HG03575 (cell line): ENCODE measurements at regions not wholly inside any gene's neighbourhood (a gene's known extent, or its start where the extent isn't known, plus 50 kb on each side); places are given as distances from the start of the nearest gene placed in this dataset.

Experiments
- ATAC-seq: cut with Tn5 transposase; IDR thresholded peaks from one replicate; pipeline ENCODE4 v1.9.1; 2021; ENCODE audit not compliant: unreplicated experiment, insufficient number of reproducible peaks, low FRiP score; ENCODE audit errors: extremely low read depth

GRCh38 chr2:2834516-2835254 lies 503.6 kb upstream of the MYT1L start:
- no peak for ATAC-seq

- ATAC-seq: no peak
Observed at GRCh38 chr2:2834105-2834504, 503.0 kb upstream of the MYT1L start.

DNA sequence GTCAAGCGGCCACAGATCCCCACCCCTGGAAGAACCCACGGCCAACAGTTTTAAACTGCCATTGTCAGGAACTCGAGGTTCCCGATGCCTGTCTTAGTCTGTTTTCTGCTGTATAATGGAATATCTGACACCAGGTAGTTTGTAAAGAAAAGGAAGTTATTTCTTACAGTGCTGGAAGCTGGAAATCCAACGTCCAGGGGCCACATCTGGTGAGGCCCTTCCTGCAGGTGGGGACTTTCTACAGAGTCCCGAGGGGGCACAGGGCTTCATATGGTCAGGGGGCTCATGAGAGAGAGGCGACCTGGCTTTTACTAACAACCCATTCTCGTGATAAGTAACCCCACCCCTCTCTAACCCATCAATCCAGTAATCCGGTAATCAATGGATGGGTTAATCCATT lies 501.6 kb upstream of the MYT1L start:
- ATAC-seq: no peak

DNA sequence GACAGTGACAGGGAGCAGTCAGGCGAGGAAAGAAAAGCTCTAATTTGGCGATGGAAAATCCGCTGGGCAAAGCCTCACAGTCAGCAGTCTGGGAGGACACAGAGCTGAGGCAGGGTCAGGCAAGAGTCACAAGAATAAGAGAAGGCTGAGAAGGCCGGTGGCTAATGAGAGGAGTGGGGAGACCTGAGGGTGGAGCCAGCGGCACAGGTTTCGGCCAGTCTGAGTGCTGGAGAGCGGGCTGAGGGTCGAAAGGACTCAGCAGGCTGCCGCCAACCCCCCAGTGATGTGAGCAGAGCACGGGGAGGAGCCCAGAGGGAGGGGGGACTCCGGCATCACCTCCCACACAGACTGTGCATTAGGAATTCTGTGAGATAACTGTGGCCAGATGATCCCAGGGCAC lies 500.6 kb upstream of the MYT1L start:
- ATAC-seq: no peak

GRCh38 chr2:2830576-2830975 lies 499.5 kb upstream of the MYT1L start:
- ATAC-seq: no peak

DNA sequence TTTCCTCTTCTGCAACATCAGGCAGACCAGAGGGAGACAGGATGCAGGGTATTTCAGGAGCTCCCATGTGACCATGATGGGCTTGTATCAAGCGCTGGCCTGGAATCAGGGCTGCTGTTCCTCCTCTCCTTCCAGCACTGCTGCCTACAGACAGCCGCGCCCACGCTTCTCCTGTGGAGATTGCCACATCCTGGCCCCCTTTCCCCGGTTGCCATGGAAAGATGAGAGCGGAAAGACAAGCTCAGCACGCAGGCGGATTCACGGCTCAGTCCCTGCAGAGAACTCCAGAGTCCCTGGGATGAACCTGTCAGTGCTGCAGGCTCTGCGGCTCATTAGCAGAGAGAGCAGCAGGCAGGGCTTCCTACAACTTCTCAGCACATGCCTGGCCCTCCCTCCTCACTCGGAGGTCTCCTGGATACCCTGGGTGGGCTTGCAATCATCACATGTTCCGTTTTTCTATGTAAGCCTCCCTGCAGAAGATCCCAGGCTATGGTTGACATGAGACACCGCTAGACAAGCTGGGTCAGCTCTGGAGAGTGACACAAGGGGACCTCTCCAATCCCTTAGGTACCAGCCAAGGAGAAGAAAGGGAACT lies 497.8 kb upstream of the MYT1L start:
- no peak for ATAC-seq

DNA sequence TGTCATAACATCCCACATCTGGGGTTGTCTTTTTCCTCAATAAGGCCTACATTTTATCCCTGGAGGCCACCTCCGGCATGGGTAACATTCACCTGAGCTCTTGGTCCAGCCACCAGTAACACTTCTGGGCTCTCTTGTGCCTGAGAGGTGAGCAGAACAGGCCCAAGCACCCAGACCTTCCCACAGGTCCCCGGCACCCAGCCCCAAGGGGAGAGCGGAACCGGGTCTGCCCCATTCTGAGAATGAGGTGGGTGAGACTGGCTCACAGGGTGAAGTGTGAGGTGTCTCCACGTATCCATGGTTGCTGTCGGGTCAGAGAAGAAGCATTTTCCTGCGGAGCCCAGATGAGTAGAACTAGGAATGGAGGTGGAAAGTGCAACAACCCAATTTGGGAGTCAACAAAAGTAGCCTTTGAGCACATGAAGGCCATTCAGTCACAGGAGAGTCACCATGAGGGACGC lies 496.7 kb upstream of the MYT1L start:
- ATAC-seq: no peak

DNA sequence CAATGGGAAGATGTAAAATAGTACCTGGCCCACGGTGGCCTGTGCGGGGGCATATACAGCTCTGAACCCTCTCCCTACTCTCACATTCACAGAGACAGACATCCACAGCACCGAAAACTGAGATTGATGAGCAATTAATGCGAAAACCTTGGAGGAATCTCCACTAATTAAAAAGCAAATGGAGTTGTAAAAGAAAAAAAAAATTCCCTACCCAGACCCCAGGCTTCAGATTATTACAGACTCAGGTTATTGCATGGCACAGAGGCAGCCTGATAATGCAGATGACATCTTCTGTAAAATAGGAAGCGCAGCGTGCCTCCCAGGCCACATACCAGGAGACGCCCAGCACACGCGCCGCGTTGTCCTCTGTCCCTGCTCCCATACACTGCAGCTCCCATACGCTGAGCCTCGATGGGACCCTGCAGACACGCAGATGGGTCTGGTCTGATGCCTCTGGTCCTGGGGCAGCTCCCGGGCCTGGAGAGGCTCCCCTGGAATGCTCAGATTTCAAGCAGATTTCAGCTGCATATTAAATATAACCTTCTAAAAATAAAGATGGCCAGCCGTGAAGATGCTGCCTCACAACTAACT lies 496.1 kb upstream of the MYT1L start:
- ATAC-seq: no peak

DNA sequence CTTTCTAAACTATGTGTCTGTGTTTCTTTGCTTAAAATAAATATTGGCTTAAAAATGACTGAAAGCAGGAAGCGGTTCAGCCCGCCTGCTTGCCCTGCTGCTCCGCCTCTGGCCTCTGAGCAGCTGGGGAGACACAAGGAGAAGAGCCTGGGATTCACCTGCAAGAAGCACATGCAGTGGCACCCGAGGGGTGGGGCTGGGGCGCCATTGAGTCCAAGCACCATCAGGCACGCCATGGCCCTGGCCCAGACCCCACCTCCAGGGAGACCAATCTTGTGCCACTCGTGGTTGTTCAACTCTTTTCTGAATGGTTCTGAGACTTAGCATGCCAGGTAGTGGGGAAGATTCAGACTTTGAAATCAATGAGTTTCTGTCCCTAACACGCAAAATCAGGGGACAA lies 495.5 kb upstream of the MYT1L start:
- ATAC-seq: no peak

DNA sequence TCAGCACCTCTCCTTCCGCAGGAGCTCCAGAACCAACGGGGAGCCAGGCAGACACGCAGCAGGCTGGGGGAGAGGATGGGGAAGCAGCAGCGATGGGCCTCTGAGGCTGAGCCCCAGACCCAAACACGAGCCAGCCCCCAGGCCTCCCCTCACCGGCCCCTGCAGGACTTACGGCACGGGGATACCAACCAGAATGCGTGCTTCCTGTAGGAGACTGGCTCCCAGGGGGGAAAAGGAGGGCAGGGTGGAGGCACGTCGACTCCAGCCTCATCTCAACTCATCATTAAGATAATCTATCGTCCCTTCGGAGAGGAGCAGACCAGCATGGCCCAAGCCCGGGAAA lies 495.1 kb upstream of the MYT1L start:
- ATAC-seq: no peak

GRCh38 chr2:2825516-2826208 lies 494.6 kb upstream of the MYT1L start:
- ATAC-seq: no peak

GRCh38 chr2:2825062-2825461 lies 494.0 kb upstream of the MYT1L start:
- no peak for ATAC-seq

- ATAC-seq: no peak
Observed at GRCh38 chr2:2824588-2824987, 493.5 kb upstream of the MYT1L start.

DNA sequence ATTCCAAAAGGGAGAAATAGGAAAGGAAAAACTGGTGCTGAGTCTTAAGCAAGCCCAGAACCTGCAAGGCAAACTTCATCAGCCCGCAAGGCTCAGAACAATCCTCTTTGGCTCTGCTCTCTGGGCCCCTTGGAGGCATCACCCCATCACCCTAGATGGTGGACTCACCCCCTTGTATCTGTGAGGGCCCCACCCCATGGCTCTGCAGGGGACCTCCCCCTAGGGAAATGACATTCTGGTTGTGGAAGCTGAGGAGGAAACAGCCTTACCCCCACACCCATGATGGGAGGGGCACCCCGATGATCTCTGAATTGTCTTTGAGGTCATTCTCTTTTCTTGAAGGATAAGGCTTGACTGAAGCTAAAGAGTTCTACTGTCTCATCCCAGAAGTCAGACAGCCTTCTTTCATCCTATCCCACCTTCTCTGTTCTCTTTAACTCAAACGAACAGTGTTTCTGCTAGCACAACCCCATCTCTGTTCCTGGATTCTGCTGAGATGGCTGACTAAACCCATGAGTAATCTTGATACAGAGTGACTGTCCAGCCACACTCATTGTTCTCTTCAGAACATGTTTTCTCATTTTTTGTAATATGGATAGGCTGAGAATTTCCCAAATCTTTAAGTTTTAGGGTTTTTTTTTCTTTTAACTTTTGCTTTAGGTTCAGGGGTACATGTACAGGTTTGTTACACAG lies 492.1 kb upstream of the MYT1L start:
- ATAC-seq: no peak

- ATAC-seq: no peak
Observed at GRCh38 chr2:2822143-2822542, 491.1 kb upstream of the MYT1L start.

DNA sequence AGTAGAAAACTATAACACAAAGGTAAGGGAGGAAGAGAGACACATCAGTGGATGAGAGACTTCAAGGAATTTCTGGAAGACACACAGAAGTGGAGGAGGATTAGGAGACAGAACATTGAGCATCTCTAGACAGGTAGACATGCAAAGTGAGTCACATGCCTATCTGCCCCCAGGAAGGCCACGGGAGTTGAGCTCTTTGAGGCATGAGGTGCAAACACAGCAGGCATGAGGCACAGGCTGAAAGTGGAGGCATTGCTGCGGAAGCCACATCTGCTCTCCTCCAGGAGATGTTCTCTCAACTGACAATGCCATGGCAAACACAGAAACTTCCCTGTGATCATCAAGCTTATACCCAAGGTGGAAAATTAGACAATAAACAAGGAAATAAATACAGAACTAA lies 481.6 kb upstream of the MYT1L start:
- no peak for ATAC-seq

GRCh38 chr2:2812117-2812516 lies 481.0 kb upstream of the MYT1L start:
- ATAC-seq: no peak

DNA sequence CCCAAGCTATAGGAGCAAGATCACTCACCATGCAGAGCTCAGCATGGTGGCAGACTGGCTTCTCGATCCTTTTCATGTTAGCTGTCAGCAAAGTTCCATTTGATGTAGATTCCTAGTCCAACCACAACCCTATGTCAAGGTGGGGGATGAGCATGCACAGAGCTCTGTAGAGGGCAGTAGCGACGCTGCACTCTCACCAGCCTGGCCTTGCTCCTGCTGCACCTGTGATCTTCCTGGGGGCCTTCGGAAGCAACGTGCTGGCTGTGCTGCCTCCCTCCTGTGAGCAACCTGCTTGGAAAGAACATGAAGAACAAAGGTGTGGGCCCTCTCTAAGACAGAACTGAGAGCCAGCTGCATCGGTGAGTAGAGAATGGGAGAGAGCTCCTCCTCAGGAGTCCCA lies 479.4 kb upstream of the MYT1L start:
- ATAC-seq: no peak

GRCh38 chr2:2809771-2810170 lies 478.7 kb upstream of the MYT1L start:
- ATAC-seq: no peak
